Cardiac fibroblast (primary cell): ENCODE measurements at regions not wholly inside any gene's neighbourhood (a gene's known extent, or its start where the extent isn't known, plus 50 kb on each side); places are given as distances from the start of the nearest gene placed in this dataset.

ENCODE experiments used
- DNase-seq, 2 donors: peaks; one replicate each; pipeline versions ENCODE4 v3.0.0 to v3.0.0-alpha.2; 2010; ENCODE audit warnings: low read depth in 2 of 2
- H3K4me3 ChIP-seq, 2 donors: replicated peaks in 1 of 2; 1 replicate in 1 of 2; 2 replicates in 1 of 2; pipeline ENCODE4 v1.5.1; 2011; ENCODE audit warnings: low read depth in 2 of 2, low read length in 2 of 2, mild to moderate bottlenecking in 2 of 2, moderate library complexity in 1 of 2
- TF ChIP-seq, protein P1 (sequence below): IDR thresholded peaks from one replicate; pipeline ENCODE4 v1.5.1; 2011; ENCODE audit warnings: low read depth, mild to moderate bottlenecking, low read length, inconsistent platforms

GRCh38 chr13:109842212-109842920, 56.0 kb upstream of the IRS2 start:
- no peak overlapping the region for H3K4me3 ChIP-seq
- no peak for DNase-seq
- TF ChIP-seq, protein P1, sequence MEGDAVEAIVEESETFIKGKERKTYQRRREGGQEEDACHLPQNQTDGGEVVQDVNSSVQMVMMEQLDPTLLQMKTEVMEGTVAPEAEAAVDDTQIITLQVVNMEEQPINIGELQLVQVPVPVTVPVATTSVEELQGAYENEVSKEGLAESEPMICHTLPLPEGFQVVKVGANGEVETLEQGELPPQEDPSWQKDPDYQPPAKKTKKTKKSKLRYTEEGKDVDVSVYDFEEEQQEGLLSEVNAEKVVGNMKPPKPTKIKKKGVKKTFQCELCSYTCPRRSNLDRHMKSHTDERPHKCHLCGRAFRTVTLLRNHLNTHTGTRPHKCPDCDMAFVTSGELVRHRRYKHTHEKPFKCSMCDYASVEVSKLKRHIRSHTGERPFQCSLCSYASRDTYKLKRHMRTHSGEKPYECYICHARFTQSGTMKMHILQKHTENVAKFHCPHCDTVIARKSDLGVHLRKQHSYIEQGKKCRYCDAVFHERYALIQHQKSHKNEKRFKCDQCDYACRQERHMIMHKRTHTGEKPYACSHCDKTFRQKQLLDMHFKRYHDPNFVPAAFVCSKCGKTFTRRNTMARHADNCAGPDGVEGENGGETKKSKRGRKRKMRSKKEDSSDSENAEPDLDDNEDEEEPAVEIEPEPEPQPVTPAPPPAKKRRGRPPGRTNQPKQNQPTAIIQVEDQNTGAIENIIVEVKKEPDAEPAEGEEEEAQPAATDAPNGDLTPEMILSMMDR, result no peak

GRCh38 chr13:109840893-109841287, 54.5 kb upstream of the IRS2 start:
- DNase-seq, result no peak
- TF ChIP-seq, protein P1, result no peak
- no peak overlapping the region for H3K4me3 ChIP-seq

DNA sequence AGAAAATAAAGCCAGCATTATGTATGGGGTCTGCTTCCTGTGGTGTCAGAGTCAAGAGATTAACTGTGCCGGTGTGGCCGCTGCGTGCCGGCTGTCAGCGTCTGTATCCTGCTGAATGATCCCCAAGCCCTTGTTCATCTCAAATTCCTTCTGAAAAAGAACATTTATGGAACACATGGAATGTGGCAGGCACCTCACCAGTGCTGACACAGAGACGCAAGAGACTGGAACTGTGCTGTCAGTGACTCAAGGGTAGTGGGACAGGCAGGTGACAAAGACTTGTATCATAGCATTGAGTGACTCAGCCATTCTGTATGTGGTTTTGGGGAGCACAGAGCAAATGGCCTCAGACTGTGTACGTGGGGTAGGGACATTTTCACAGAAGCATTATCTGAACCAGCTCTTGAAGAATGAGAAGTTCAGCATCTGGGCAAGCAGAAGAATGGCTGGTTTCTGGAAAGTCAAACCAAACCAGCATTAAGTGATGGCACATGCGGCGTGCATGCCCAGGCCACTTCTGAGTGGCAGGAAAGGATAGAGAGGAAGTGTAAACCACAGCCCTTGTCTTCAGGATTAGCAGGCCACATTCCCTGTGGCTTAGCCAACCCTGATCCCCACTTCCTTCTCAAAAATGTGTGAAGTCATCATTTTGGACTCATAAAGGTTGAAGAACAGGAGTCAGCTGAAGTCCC, 54.0 kb upstream of the IRS2 start:
- TF ChIP-seq, protein P1, result no peak
- no peak overlapping the region for H3K4me3 ChIP-seq
- DNase-seq, result peak; percentile 56 to 59

- no peak overlapping the region for H3K4me3 ChIP-seq
- no peak for DNase-seq
- TF ChIP-seq, protein P1, result no peak
These were observed 50.5 kb upstream of the IRS2 start for GRCh38 chr13:109836629-109837607.
